Activated naive CD4-positive, alpha-beta T cell treated with anti-CD3 and anti-CD28 coated beads, Interleukin-2, amount 10 ng/mL, durations not matched to agents 7 days and 5 days (primary cell): ENCODE measurements at regions not wholly inside any gene's neighbourhood (a gene's known extent, or its start where the extent isn't known, plus 50 kb on each side); places are given as distances from the start of the nearest gene placed in this dataset.
"Not testable (repeated sequence)": the region's sequence is repeated elsewhere in the genome, so short reads cannot be mapped to it uniquely, and the experiment has no call there.

Experiments
- CTCF ChIA-PET: fragments of 350-600 bp; sonication (Branson Sonifier 250); formaldehyde crosslinking; loops from one replicate; lab custom pipeline; 2021; ENCODE audit warnings: antibody characterized with exemption; lab: Charles Lee
- DNase-seq: peaks from one replicate; pipeline ENCODE4 v3.0.0-alpha.2; 2020
- H3K27ac Mint-ChIP-seq: one replicate; pipeline ENCODE4 v1.8.0; 2021; ENCODE audit warnings: mild to moderate bottlenecking, moderate library complexity, mixed read lengths
- H3K27me3 Mint-ChIP-seq: one replicate; pipeline ENCODE4 v1.8.0; 2021; ENCODE audit warnings: mild to moderate bottlenecking, mixed read lengths
- H3K36me3 Mint-ChIP-seq: one replicate; pipeline ENCODE4 v1.8.0; 2021; ENCODE audit warnings: mixed read lengths
- H3K4me1 Mint-ChIP-seq: one replicate; pipeline ENCODE4 v1.8.0; 2021; ENCODE audit warnings: mixed read lengths
- H3K4me3 Mint-ChIP-seq: one replicate; pipeline ENCODE4 v1.8.0; 2021; ENCODE audit warnings: mild to moderate bottlenecking, moderate library complexity, mixed read lengths
- H3K9me3 Mint-ChIP-seq: one replicate; pipeline ENCODE4 v1.8.0; 2021; ENCODE audit warnings: mixed read lengths

- no peak overlapping the region for H3K27ac Mint-ChIP-seq
- H3K4me3 Mint-ChIP-seq = no peak overlapping the region
- no peaks in the 10 kb centered on the region for H3K4me1 Mint-ChIP-seq
- no peaks in the 10 kb centered on the region for H3K27me3 Mint-ChIP-seq
- CTCF ChIA-PET = no interaction called here
- peaks cover 13% of the 10 kb centered on the region for H3K9me3 Mint-ChIP-seq
- H3K36me3 Mint-ChIP-seq = no peaks in the 10 kb centered on the region
- no peak for DNase-seq
Observed at GRCh38 chr1:177410179-177410766, 239.5 kb downstream of the BRINP2 start.

- DNase-seq, H3K27ac Mint-ChIP-seq, H3K4me3 Mint-ChIP-seq, H3K36me3 Mint-ChIP-seq, H3K4me1 Mint-ChIP-seq, H3K27me3 Mint-ChIP-seq, CTCF ChIA-PET: not testable (repeated sequence)
- H3K9me3 Mint-ChIP-seq = peaks cover 13% of the 10 kb centered on the region
Observed at GRCh38 chr1:177406323-177406722, 235.6 kb downstream of the BRINP2 start.

GRCh38 chr1:177392336-177392735, 221.6 kb downstream of the BRINP2 start:
- no peak for DNase-seq
- Mint-ChIP-seq H3K4me1 (no peaks in the 10 kb centered on the region), H3K27me3 (no peaks in the 10 kb centered on the region), H3K4me3 (no peak overlapping the region), H3K9me3 (peaks cover 3% of the 10 kb centered on the region), H3K36me3 (no peaks in the 10 kb centered on the region), H3K27ac (no peak overlapping the region)
- CTCF ChIA-PET = no interaction called here

GRCh38 chr1:177385760-177386698, 215.3 kb downstream of the BRINP2 start:
- H3K9me3 Mint-ChIP-seq = peaks cover 7% of the 10 kb centered on the region
- no peaks in the 10 kb centered on the region for H3K4me1 Mint-ChIP-seq
- CTCF ChIA-PET = no interaction called here
- no peak overlapping the region for H3K4me3 Mint-ChIP-seq
- no peaks in the 10 kb centered on the region for H3K27me3 Mint-ChIP-seq
- no peak overlapping the region for H3K27ac Mint-ChIP-seq
- no peak for DNase-seq
- H3K36me3 Mint-ChIP-seq = no peaks in the 10 kb centered on the region

- Mint-ChIP-seq H3K9me3 (peaks cover 8% of the 10 kb centered on the region), H3K27me3 (no peaks in the 10 kb centered on the region), H3K4me1 (no peaks in the 10 kb centered on the region), H3K36me3 (no peaks in the 10 kb centered on the region), H3K27ac (no peak overlapping the region), H3K4me3 (no peak overlapping the region)
- no peak for DNase-seq
- CTCF ChIA-PET = no interaction called here
Observed at GRCh38 chr1:177384461-177384860, 213.7 kb downstream of the BRINP2 start.

GRCh38 chr1:177383715-177384114, 213.0 kb downstream of the BRINP2 start:
- no peak overlapping the region for H3K4me3 Mint-ChIP-seq
- H3K27me3 Mint-ChIP-seq = no peaks in the 10 kb centered on the region
- no peaks in the 10 kb centered on the region for H3K4me1 Mint-ChIP-seq
- no peak overlapping the region for H3K27ac Mint-ChIP-seq
- CTCF ChIA-PET = no interaction called here
- no peak for DNase-seq
- no peaks in the 10 kb centered on the region for H3K36me3 Mint-ChIP-seq
- peaks cover 9% of the 10 kb centered on the region for H3K9me3 Mint-ChIP-seq

- Mint-ChIP-seq H3K36me3 (no peaks in the 10 kb centered on the region), H3K27ac (no peak overlapping the region), H3K27me3 (no peaks in the 10 kb centered on the region), H3K4me3 (no peak overlapping the region), H3K4me1 (no peaks in the 10 kb centered on the region), H3K9me3 (peaks cover 13% of the 10 kb centered on the region)
- DNase-seq = no peak
- CTCF ChIA-PET = no interaction called here
Observed at GRCh38 chr1:177377866-177378265, 207.1 kb downstream of the BRINP2 start.

- no peaks in the 10 kb centered on the region for H3K27me3 Mint-ChIP-seq
- no peaks in the 10 kb centered on the region for H3K4me1 Mint-ChIP-seq
- CTCF ChIA-PET = no interaction called here
- H3K4me3 Mint-ChIP-seq = no peak overlapping the region
- no peak for DNase-seq
- peaks cover 3% of the 10 kb centered on the region for H3K9me3 Mint-ChIP-seq
- H3K27ac Mint-ChIP-seq = no peak overlapping the region
- H3K36me3 Mint-ChIP-seq = no peaks in the 10 kb centered on the region
Observed at GRCh38 chr1:177368255-177368654, 197.5 kb downstream of the BRINP2 start.

- Mint-ChIP-seq H3K9me3 (no peaks in the 10 kb centered on the region), H3K36me3 (no peaks in the 10 kb centered on the region), H3K4me1 (no peaks in the 10 kb centered on the region), H3K4me3 (no peak overlapping the region), H3K27me3 (no peaks in the 10 kb centered on the region), H3K27ac (no peak overlapping the region)
- DNase-seq = no peak
- CTCF ChIA-PET = no interaction called here
Observed at GRCh38 chr1:177366091-177366490, 195.3 kb downstream of the BRINP2 start.

- no peak overlapping the region for H3K27ac Mint-ChIP-seq
- no peaks in the 10 kb centered on the region for H3K27me3 Mint-ChIP-seq
- H3K4me3 Mint-ChIP-seq = no peak overlapping the region
- no peak for DNase-seq
- no peaks in the 10 kb centered on the region for H3K4me1 Mint-ChIP-seq
- no peaks in the 10 kb centered on the region for H3K36me3 Mint-ChIP-seq
- CTCF ChIA-PET = no interaction called here
- H3K9me3 Mint-ChIP-seq = no peaks in the 10 kb centered on the region
Observed at GRCh38 chr1:177360791-177361190, 190.0 kb downstream of the BRINP2 start.

GRCh38 chr1:177356674-177357435, 186.1 kb downstream of the BRINP2 start:
- no peaks in the 10 kb centered on the region for H3K4me1 Mint-ChIP-seq
- CTCF ChIA-PET = interaction anchor here (0.7 kb wide), 1 partner anchor 207 kb away, joined by 3 read pairs; no protein-coding TSS in a partner anchor

GRCh38 chr1:177355575-177355974, 184.8 kb downstream of the BRINP2 start:
- no peaks in the 10 kb centered on the region for H3K36me3 Mint-ChIP-seq
- no peaks in the 10 kb centered on the region for H3K4me1 Mint-ChIP-seq
- CTCF ChIA-PET = no interaction called here
- no peak overlapping the region for H3K27ac Mint-ChIP-seq
- no peaks in the 10 kb centered on the region for H3K9me3 Mint-ChIP-seq
- no peak overlapping the region for H3K4me3 Mint-ChIP-seq
- DNase-seq = no peak
- no peaks in the 10 kb centered on the region for H3K27me3 Mint-ChIP-seq

More at GRCh38 chr1:177356674-177357435, 186.1 kb downstream of the BRINP2 start:
- no peak for DNase-seq
- Mint-ChIP-seq H3K27ac (no peak overlapping the region), H3K27me3 (no peaks in the 10 kb centered on the region), H3K4me3 (no peak overlapping the region), H3K36me3 (no peaks in the 10 kb centered on the region), H3K9me3 (no peaks in the 10 kb centered on the region)

- Mint-ChIP-seq H3K27ac (no peak overlapping the region), H3K4me3 (no peak overlapping the region), H3K27me3 (no peaks in the 10 kb centered on the region), H3K36me3 (no peaks in the 10 kb centered on the region), H3K4me1 (no peaks in the 10 kb centered on the region), H3K9me3 (no peaks in the 10 kb centered on the region)
- no peak for DNase-seq
- CTCF ChIA-PET = interaction anchor here (0.6 to 1.3 kb wide), 2 partner anchors 60 to 456 kb away, joined by 3 read pairs; no protein-coding TSS in a partner anchor
Observed at GRCh38 chr1:177354247-177354646, 183.5 kb downstream of the BRINP2 start.

- peaks cover 2% of the 10 kb centered on the region for H3K9me3 Mint-ChIP-seq
- no peak for DNase-seq
- no peaks in the 10 kb centered on the region for H3K4me1 Mint-ChIP-seq
- no peaks in the 10 kb centered on the region for H3K36me3 Mint-ChIP-seq
- no peak overlapping the region for H3K4me3 Mint-ChIP-seq
- no peaks in the 10 kb centered on the region for H3K27me3 Mint-ChIP-seq
- no peak overlapping the region for H3K27ac Mint-ChIP-seq
- CTCF ChIA-PET = no interaction called here
Observed at GRCh38 chr1:177351361-177352108, 180.8 kb downstream of the BRINP2 start.
